Liver (tissue), 3 donors: ENCODE measurements at regions not wholly inside any gene's neighbourhood (a gene's known extent, or its start where the extent isn't known, plus 50 kb on each side); places are given as distances from the start of the nearest gene placed in this dataset.

ENCODE experiments used
- ATF3 ChIP-seq: IDR thresholded peaks from 2 replicates; pipeline ENCODE4 v1.6.1; 2016; ENCODE audit warnings: antibody characterized with exemption
- CTCF ChIP-seq: fragments of 150-350 bp; IDR thresholded peaks from 2 replicates; pipeline ENCODE4 v1.5.1; 2017; ENCODE audit warnings: improper control_type of control experiment, low read depth, low read length; ENCODE audit not compliant: missing input control
- JUND ChIP-seq, 2 donors: IDR thresholded peaks; 2 replicates each; pipeline ENCODE4 v1.6.1; 2016; ENCODE audit warnings: antibody characterized with exemption in 2 of 2
- RXRA ChIP-seq, 2 donors: IDR thresholded peaks; 2 replicates each; pipeline ENCODE4 v1.6.1; 2017 to 2018; ENCODE audit warnings: antibody characterized with exemption in 2 of 2, mild to moderate bottlenecking in 1 of 2
- donor health status: healthy.
- donor health status: healthy.

- TF ChIP-seq CTCF (no peak), ATF3 (no peak), JUND (IDR thresholded peaks at IDR 0.05) (no peak), RXRA (IDR thresholded peaks at IDR 0.05) (no peak)
Measured at GRCh38 chr20:50320005-50320900, 129.6 kb downstream of the CEBPB start.
